HUES6 (cell line): ENCODE measurements at regions not wholly inside any gene's neighbourhood (a gene's known extent, or its start where the extent isn't known, plus 50 kb on each side); places are given as distances from the start of the nearest gene placed in this dataset.

Source experiments
- H3K27ac ChIP-seq: 2 replicates; pipeline ENCODE4 v1.7.0; 2013; ENCODE audit warnings: low read depth, mild to moderate bottlenecking, low read length, inconsistent platforms
- H3K27me3 ChIP-seq: 2 replicates; pipeline ENCODE4 v1.6.1; 2013; ENCODE audit warnings: low read length; ENCODE audit not compliant: control insufficient read depth, insufficient read depth
- H3K36me3 ChIP-seq: 2 replicates; pipeline ENCODE4 v1.6.1; 2013; ENCODE audit warnings: low read length; ENCODE audit not compliant: control insufficient read depth, insufficient read depth
- H3K4me1 ChIP-seq: 2 replicates; pipeline ENCODE4 v1.6.1; 2013; ENCODE audit warnings: low read length; ENCODE audit not compliant: control insufficient read depth, insufficient read depth
- H3K4me3 ChIP-seq: 2 replicates; pipeline ENCODE4 v1.5.1; 2013; ENCODE audit warnings: low read depth, low read length
- H3K9ac ChIP-seq: one replicate; pipeline ENCODE4 v1.6.1; 2013; ENCODE audit warnings: mild to moderate bottlenecking, low read length
- H3K9me3 ChIP-seq: 2 replicates; pipeline ENCODE4 v1.6.1; 2013; ENCODE audit warnings: low read depth, low read length; ENCODE audit not compliant: control insufficient read depth, insufficient read depth

GRCh38 chr16:49181791-49182518, 99.7 kb downstream of the CBLN1 start:
- Histone ChIP-seq H3K36me3 (no peaks in the 10 kb centered on the region), H3K27me3 (peaks cover 17% of the 10 kb centered on the region; the same call in 1 of the 2 replicates), H3K9me3 (no peaks in the 10 kb centered on the region), H3K9ac (no peak overlapping the region), H3K4me3 (no peak overlapping the region), H3K27ac (no peak overlapping the region), H3K4me1 (no peaks in the 10 kb centered on the region)

- Histone ChIP-seq H3K27me3 (peaks cover 17% of the 10 kb centered on the region; the same call in 1 of the 2 replicates), H3K27ac (no peak overlapping the region), H3K9me3 (no peaks in the 10 kb centered on the region), H3K36me3 (no peaks in the 10 kb centered on the region), H3K4me1 (no peaks in the 10 kb centered on the region), H3K4me3 (no peak overlapping the region), H3K9ac (no peak overlapping the region)
These were observed 101.8 kb downstream of the CBLN1 start for GRCh38 chr16:49179714-49180330.

GRCh38 chr16:49168126-49168525, 113.5 kb downstream of the CBLN1 start:
- Histone ChIP-seq H3K36me3 (no peaks in the 10 kb centered on the region), H3K9me3 (no peaks in the 10 kb centered on the region), H3K27ac (no peak overlapping the region), H3K9ac (no peak overlapping the region), H3K4me1 (no peaks in the 10 kb centered on the region), H3K4me3 (no peak overlapping the region), H3K27me3 (peaks cover 40% of the 10 kb centered on the region)

GRCh38 chr16:49165025-49165424, 116.6 kb downstream of the CBLN1 start:
- H3K4me3 ChIP-seq: no peak overlapping the region
- no peaks in the 10 kb centered on the region for H3K9me3 ChIP-seq
- H3K4me1 ChIP-seq: peaks cover 3% of the 10 kb centered on the region; the same call in 1 of the 2 replicates
- H3K27me3 ChIP-seq: peaks cover 27% of the 10 kb centered on the region
- no peaks in the 10 kb centered on the region for H3K36me3 ChIP-seq
- no peak overlapping the region for H3K27ac ChIP-seq
- H3K9ac ChIP-seq: no peak overlapping the region

- Histone ChIP-seq H3K9ac (no peak overlapping the region), H3K4me3 (no peak overlapping the region), H3K9me3 (no peaks in the 10 kb centered on the region), H3K4me1 (peaks cover 3% of the 10 kb centered on the region; the same call in 1 of the 2 replicates), H3K27me3 (peaks cover 14% of the 10 kb centered on the region; the same call in 1 of the 2 replicates), H3K36me3 (no peaks in the 10 kb centered on the region), H3K27ac (no peak overlapping the region)
These were observed 120.4 kb downstream of the CBLN1 start for GRCh38 chr16:49161191-49161590.

GRCh38 chr16:49158029-49158642, 123.5 kb downstream of the CBLN1 start:
- Histone ChIP-seq H3K27me3 (peaks cover 4% of the 10 kb centered on the region; the same call in 1 of the 2 replicates), H3K9me3 (no peaks in the 10 kb centered on the region), H3K27ac (no peak overlapping the region), H3K4me1 (peaks cover 3% of the 10 kb centered on the region; the same call in 1 of the 2 replicates), H3K4me3 (no peak overlapping the region), H3K36me3 (no peaks in the 10 kb centered on the region), H3K9ac (no peak overlapping the region)

DNA sequence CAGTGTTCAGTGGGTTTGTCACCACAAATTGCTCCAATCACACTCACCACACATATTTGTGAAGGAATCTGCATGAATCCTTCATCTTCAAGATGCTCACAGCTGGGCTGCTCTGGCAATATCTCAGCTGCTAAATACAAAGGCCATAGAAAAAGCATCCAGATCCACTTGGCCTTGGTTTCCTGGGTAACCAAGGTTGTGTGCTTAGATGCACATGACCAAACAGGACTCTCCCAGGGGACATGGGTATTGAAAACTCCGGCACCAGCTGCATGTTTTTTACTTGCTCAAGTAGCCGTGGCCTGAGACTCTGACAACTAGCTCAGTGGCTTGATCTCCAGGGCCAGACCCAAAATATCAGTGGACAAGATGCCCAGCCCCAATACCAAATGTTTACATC, 131.3 kb downstream of the CBLN1 start:
- no peak overlapping the region for H3K27ac ChIP-seq
- H3K9me3 ChIP-seq: no peaks in the 10 kb centered on the region
- H3K27me3 ChIP-seq: peaks cover 13% of the 10 kb centered on the region
- no peaks in the 10 kb centered on the region for H3K4me1 ChIP-seq
- no peak overlapping the region for H3K4me3 ChIP-seq
- no peaks in the 10 kb centered on the region for H3K36me3 ChIP-seq
- no peak overlapping the region for H3K9ac ChIP-seq

GRCh38 chr16:49148410-49148809, 133.2 kb downstream of the CBLN1 start:
- Histone ChIP-seq H3K4me1 (no peaks in the 10 kb centered on the region), H3K9ac (no peak overlapping the region), H3K36me3 (no peaks in the 10 kb centered on the region), H3K27me3 (peaks cover 23% of the 10 kb centered on the region), H3K27ac (no peak overlapping the region), H3K4me3 (no peak overlapping the region), H3K9me3 (no peaks in the 10 kb centered on the region)

DNA sequence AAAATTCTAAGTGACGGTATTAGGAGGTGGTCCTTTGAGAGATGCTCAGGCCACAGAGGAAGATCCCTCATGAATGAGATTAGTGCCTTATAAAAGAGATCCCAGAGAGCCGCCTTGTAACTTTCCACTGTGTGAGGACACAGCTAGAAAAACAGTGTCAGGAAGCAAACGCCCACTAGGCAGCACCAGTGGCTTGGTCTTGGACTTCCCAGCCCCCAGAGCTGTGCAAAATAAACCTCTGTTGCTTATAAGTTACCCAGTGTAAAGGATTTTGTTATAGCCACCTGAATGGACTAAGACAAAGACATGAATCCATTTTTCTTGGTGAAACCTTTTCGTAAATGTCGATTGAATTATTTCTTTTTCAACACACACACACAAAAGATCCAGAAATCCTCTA, 141.0 kb downstream of the CBLN1 start:
- Histone ChIP-seq H3K9ac (no peak overlapping the region), H3K36me3 (no peaks in the 10 kb centered on the region), H3K4me3 (no peak overlapping the region), H3K4me1 (no peaks in the 10 kb centered on the region), H3K27ac (no peak overlapping the region), H3K27me3 (peaks cover 25% of the 10 kb centered on the region), H3K9me3 (peaks cover 8% of the 10 kb centered on the region)

GRCh38 chr16:49130397-49130796, 151.2 kb downstream of the CBLN1 start:
- Histone ChIP-seq H3K4me1 (no peaks in the 10 kb centered on the region), H3K36me3 (no peaks in the 10 kb centered on the region), H3K9me3 (no peaks in the 10 kb centered on the region), H3K4me3 (no peak overlapping the region), H3K27ac (no peak overlapping the region), H3K9ac (no peak overlapping the region), H3K27me3 (peaks cover 6% of the 10 kb centered on the region; the same call in 1 of the 2 replicates)

DNA sequence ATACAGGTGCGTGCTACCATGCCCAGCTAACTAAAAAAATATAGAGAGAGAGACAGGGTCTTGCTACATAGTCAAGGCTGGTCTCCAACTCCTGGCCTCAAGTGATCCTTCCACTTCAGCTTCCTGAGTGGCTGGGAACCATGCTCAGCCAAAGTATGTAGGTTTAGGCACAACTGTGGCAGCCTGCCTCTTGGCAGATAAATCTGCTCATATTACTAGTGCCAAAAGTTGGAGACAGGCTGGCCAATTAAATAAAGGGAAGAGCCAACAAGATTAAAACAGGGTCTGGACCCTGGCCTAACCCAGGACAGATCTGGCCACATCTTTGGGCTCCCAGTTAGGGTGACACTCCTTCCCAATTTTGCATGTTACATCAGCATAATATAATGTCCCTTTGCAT, 151.7 kb downstream of the CBLN1 start:
- Histone ChIP-seq H3K27ac (no peak overlapping the region), H3K9ac (no peak overlapping the region), H3K36me3 (no peaks in the 10 kb centered on the region), H3K4me3 (no peak overlapping the region), H3K4me1 (no peaks in the 10 kb centered on the region), H3K27me3 (peaks cover 6% of the 10 kb centered on the region; the same call in 1 of the 2 replicates), H3K9me3 (no peaks in the 10 kb centered on the region)
